ENCODE measurements at regions not wholly inside any gene's neighbourhood (a gene's known extent, or its start where the extent isn't known, plus 50 kb on each side); places are given as distances from the start of the nearest gene placed in this dataset.
A peak's percentile ranks its signal among the peaks of the same experiment; 100 is the strongest.

- Histone ChIP-seq H3K27me3 (ENCODE audit: insufficient read depth, low read length) (no peaks in the 10 kb centered on the region), H2AK5ac (ENCODE audit: low read length) (no peak overlapping the region), H3K36me3 (ENCODE audit: control insufficient read depth in 1 of 2, insufficient read depth in 2 of 2, low read length in 2 of 2) (no peaks in the 10 kb centered on the region), H3K18ac (ENCODE audit: low read length) (no peak overlapping the region), H2BK120ac (ENCODE audit: insufficient read depth, low read length, poor library complexity) (no peak overlapping the region), H3K4me2 (ENCODE audit: low read length) (no peak overlapping the region), H3K79me2 (ENCODE audit: control insufficient read depth, insufficient read depth, low read length, poor library complexity) (no peaks in the 10 kb centered on the region), H3K79me1 (ENCODE audit: low read length) (peaks cover 3% of the 10 kb centered on the region), H3K27ac (ENCODE audit: low read depth, low read length) (no peak overlapping the region), H3K14ac (ENCODE audit: low read length) (no peak overlapping the region), H4K12ac (ENCODE audit: low read depth, low read length) (no peak overlapping the region), H3K23ac (ENCODE audit: low read length) (no peak overlapping the region), H3K4ac (ENCODE audit: low read depth, low read length) (no peak overlapping the region), H3K4me1 (ENCODE audit: control insufficient read depth in 1 of 2, insufficient read depth in 2 of 2, low read length in 2 of 2) (peaks cover 10 to 15% of the 10 kb centered on the region in 2 experiments), H4K91ac (ENCODE audit: low read depth, low read length) (no peak overlapping the region), H4K8ac (ENCODE audit: low read depth, low read length) (no peak overlapping the region), H2BK5ac (ENCODE audit: low read depth, low read length, poor library complexity) (no peak overlapping the region), H2AFZ (ENCODE audit: insufficient read depth, low read length, poor library complexity) (no peak overlapping the region), H3K9ac (ENCODE audit: low read length) (no peak overlapping the region), H3K9me3 (ENCODE audit: insufficient read depth, low read depth, low read length) (no peaks in the 10 kb centered on the region), H3K4me3 (ENCODE audit: low read depth, low read length) (no peak overlapping the region), H2BK12ac (ENCODE audit: low read length) (no peak overlapping the region)
- WGBS (ENCODE audit: extremely low coverage, insufficient coverage, insufficient read length), result no CpG with 5 or more reads among the region's 17 CpGs
- no peak for DNase-seq
Measured at GRCh38 chr14:71168564-71169427, 261.5 kb downstream of the PCNX1 start.

GRCh38 chr14:71169861-71170260 lies 262.6 kb downstream of the PCNX1 start:
- Histone ChIP-seq H3K18ac (ENCODE audit: low read length) (no peak overlapping the region), H3K27ac (ENCODE audit: low read depth, low read length) (no peak overlapping the region), H3K4me2 (ENCODE audit: low read length) (no peak overlapping the region), H3K4me1 (ENCODE audit: control insufficient read depth in 1 of 2, insufficient read depth in 2 of 2, low read length in 2 of 2) (peaks cover 10 to 15% of the 10 kb centered on the region in 2 experiments), H3K4me3 (ENCODE audit: low read depth, low read length) (no peak overlapping the region), H3K79me2 (ENCODE audit: control insufficient read depth, insufficient read depth, low read length, poor library complexity) (no peaks in the 10 kb centered on the region), H4K12ac (ENCODE audit: low read depth, low read length) (no peak overlapping the region), H3K9me3 (ENCODE audit: insufficient read depth, low read depth, low read length) (no peaks in the 10 kb centered on the region), H2AFZ (ENCODE audit: insufficient read depth, low read length, poor library complexity) (no peak overlapping the region), H3K79me1 (ENCODE audit: low read length) (peaks cover 3% of the 10 kb centered on the region), H2BK120ac (ENCODE audit: insufficient read depth, low read length, poor library complexity) (no peak overlapping the region), H3K27me3 (ENCODE audit: insufficient read depth, low read length) (no peaks in the 10 kb centered on the region), H3K9ac (ENCODE audit: low read length) (no peak overlapping the region), H2BK12ac (ENCODE audit: low read length) (no peak overlapping the region), H3K4ac (ENCODE audit: low read depth, low read length) (no peak overlapping the region), H2BK5ac (ENCODE audit: low read depth, low read length, poor library complexity) (no peak overlapping the region), H3K23ac (ENCODE audit: low read length) (no peak overlapping the region), H4K91ac (ENCODE audit: low read depth, low read length) (no peak overlapping the region), H4K8ac (ENCODE audit: low read depth, low read length) (no peak overlapping the region), H3K14ac (ENCODE audit: low read length) (no peak overlapping the region), H2AK5ac (ENCODE audit: low read length) (no peak overlapping the region), H3K36me3 (ENCODE audit: control insufficient read depth in 1 of 2, insufficient read depth in 2 of 2, low read length in 2 of 2) (no peaks in the 10 kb centered on the region)
- DNase-seq, result no peak
- WGBS (ENCODE audit: extremely low coverage, insufficient coverage, insufficient read length), result no CpG with 5 or more reads among the region's 5 CpGs

GRCh38 chr14:71175491-71175890 lies 268.2 kb downstream of the PCNX1 start:
- no peak overlapping the region for H3K4ac ChIP-seq (ENCODE audit: low read depth, low read length)
- no peaks in the 10 kb centered on the region for H3K27me3 ChIP-seq (ENCODE audit: insufficient read depth, low read length)
- H3K36me3 ChIP-seq (ENCODE audit: control insufficient read depth in 1 of 2, insufficient read depth in 2 of 2, low read length in 2 of 2), result no peaks in the 10 kb centered on the region
- no peak overlapping the region for H3K4me3 ChIP-seq (ENCODE audit: low read depth, low read length)
- H3K23ac ChIP-seq (ENCODE audit: low read length), result no peak overlapping the region
- H3K79me2 ChIP-seq (ENCODE audit: control insufficient read depth, insufficient read depth, low read length, poor library complexity), result no peaks in the 10 kb centered on the region
- no peak overlapping the region for H3K27ac ChIP-seq (ENCODE audit: low read depth, low read length)
- no peak overlapping the region for H2AK5ac ChIP-seq (ENCODE audit: low read length)
- H3K9me3 ChIP-seq (ENCODE audit: insufficient read depth, low read depth, low read length), result no peaks in the 10 kb centered on the region
- DNase-seq, result peak; percentile 35 to 66
- no peak overlapping the region for H2BK12ac ChIP-seq (ENCODE audit: low read length)
- no peak overlapping the region for H4K91ac ChIP-seq (ENCODE audit: low read depth, low read length)
- H3K9ac ChIP-seq (ENCODE audit: low read length), result no peak overlapping the region
- H3K18ac ChIP-seq (ENCODE audit: low read length), result no peak overlapping the region
- no peak overlapping the region for H2AFZ ChIP-seq (ENCODE audit: insufficient read depth, low read length, poor library complexity)
- no peak overlapping the region for H4K8ac ChIP-seq (ENCODE audit: low read depth, low read length)
- H3K4me2 ChIP-seq (ENCODE audit: low read length), result no peak overlapping the region
- H3K4me1 ChIP-seq (ENCODE audit: control insufficient read depth in 1 of 2, insufficient read depth in 2 of 2, low read length in 2 of 2), result no peaks in the 10 kb centered on the region
- H2BK120ac ChIP-seq (ENCODE audit: insufficient read depth, low read length, poor library complexity), result no peak overlapping the region
- no peak overlapping the region for H4K12ac ChIP-seq (ENCODE audit: low read depth, low read length)
- no peak overlapping the region for H3K14ac ChIP-seq (ENCODE audit: low read length)
- no peaks in the 10 kb centered on the region for H3K79me1 ChIP-seq (ENCODE audit: low read length)
- H2BK5ac ChIP-seq (ENCODE audit: low read depth, low read length, poor library complexity), result no peak overlapping the region
- no CpG with 5 or more reads among the region's 3 CpGs for WGBS (ENCODE audit: extremely low coverage, insufficient coverage, insufficient read length)

GRCh38 chr14:71179066-71179465 lies 271.8 kb downstream of the PCNX1 start:
- peak; percentile 10 to 57 for DNase-seq
- Histone ChIP-seq H2BK12ac (ENCODE audit: low read length) (no peak overlapping the region), H4K12ac (ENCODE audit: low read depth, low read length) (no peak overlapping the region), H3K18ac (ENCODE audit: low read length) (no peak overlapping the region), H3K23ac (ENCODE audit: low read length) (no peak overlapping the region), H3K9ac (ENCODE audit: low read length) (no peak overlapping the region), H3K27ac (ENCODE audit: low read depth, low read length) (no peak overlapping the region), H2AK5ac (ENCODE audit: low read length) (no peak overlapping the region), H3K79me2 (ENCODE audit: control insufficient read depth, insufficient read depth, low read length, poor library complexity) (no peaks in the 10 kb centered on the region), H3K14ac (ENCODE audit: low read length) (no peak overlapping the region), H3K4me1 (ENCODE audit: control insufficient read depth in 1 of 2, insufficient read depth in 2 of 2, low read length in 2 of 2) (no peaks in the 10 kb centered on the region), H3K4me2 (ENCODE audit: low read length) (no peak overlapping the region), H2AFZ (ENCODE audit: insufficient read depth, low read length, poor library complexity) (no peak overlapping the region), H4K8ac (ENCODE audit: low read depth, low read length) (no peak overlapping the region), H3K4ac (ENCODE audit: low read depth, low read length) (no peak overlapping the region), H3K36me3 (ENCODE audit: control insufficient read depth in 1 of 2, insufficient read depth in 2 of 2, low read length in 2 of 2) (no peaks in the 10 kb centered on the region), H3K79me1 (ENCODE audit: low read length) (no peaks in the 10 kb centered on the region), H3K27me3 (ENCODE audit: insufficient read depth, low read length) (no peaks in the 10 kb centered on the region), H4K91ac (ENCODE audit: low read depth, low read length) (no peak overlapping the region), H3K4me3 (ENCODE audit: low read depth, low read length) (no peak overlapping the region), H2BK5ac (ENCODE audit: low read depth, low read length, poor library complexity) (no peak overlapping the region), H3K9me3 (ENCODE audit: insufficient read depth, low read depth, low read length) (peaks cover 4% of the 10 kb centered on the region), H2BK120ac (ENCODE audit: insufficient read depth, low read length, poor library complexity) (no peak overlapping the region)
- no CpG with 5 or more reads among the region's 5 CpGs for WGBS (ENCODE audit: extremely low coverage, insufficient coverage, insufficient read length)
